GM19372 (cell line): ENCODE measurements at regions not wholly inside any gene's neighbourhood (a gene's known extent, or its start where the extent isn't known, plus 50 kb on each side); places are given as distances from the start of the nearest gene placed in this dataset.
"Not testable (repeated sequence)": the region's sequence is repeated elsewhere in the genome, so short reads cannot be mapped to it uniquely, and the experiment has no call there.

ENCODE experiments used
- ATAC-seq: cut with Tn5 transposase; IDR thresholded peaks from one replicate; pipeline ENCODE4 v1.9.1; 2021; ENCODE audit warnings: mild to moderate bottlenecking, low read depth, moderate library complexity; ENCODE audit not compliant: unreplicated experiment

- no peak for ATAC-seq
Observed at GRCh38 chr2:193867454-193867853, 1672.7 kb upstream of the TMEFF2 start.

GRCh38 chr2:193861557-193861956, 1666.8 kb upstream of the TMEFF2 start:
- no peak for ATAC-seq

- no peak for ATAC-seq
Observed at GRCh38 chr2:193847991-193848390, 1653.3 kb upstream of the TMEFF2 start.

GRCh38 chr2:193847130-193847529, 1652.4 kb upstream of the TMEFF2 start:
- ATAC-seq = no peak

- no peak for ATAC-seq
Observed at GRCh38 chr2:193845604-193846003, 1650.9 kb upstream of the TMEFF2 start.

GRCh38 chr2:193843675-193844074, 1648.9 kb upstream of the TMEFF2 start:
- ATAC-seq = no peak

- ATAC-seq = no peak
Observed at GRCh38 chr2:193841384-193842150, 1646.8 kb upstream of the TMEFF2 start.

- no peak for ATAC-seq
Observed at GRCh38 chr2:193837111-193837738, 1642.5 kb upstream of the TMEFF2 start.

GRCh38 chr2:193836424-193837006, 1641.8 kb upstream of the TMEFF2 start:
- ATAC-seq = not testable (repeated sequence)

- not testable (repeated sequence) for ATAC-seq
Observed at GRCh38 chr2:193833895-193834294, 1639.2 kb upstream of the TMEFF2 start.

GRCh38 chr2:193824474-193824873, 1629.7 kb upstream of the TMEFF2 start:
- no peak for ATAC-seq

GRCh38 chr2:193818801-193819499, 1624.2 kb upstream of the TMEFF2 start:
- ATAC-seq = no peak

- no peak for ATAC-seq
Observed at GRCh38 chr2:193816008-193816407, 1621.3 kb upstream of the TMEFF2 start.

GRCh38 chr2:193810533-193810932, 1615.8 kb upstream of the TMEFF2 start:
- ATAC-seq = no peak

GRCh38 chr2:193808877-193809276, 1614.1 kb upstream of the TMEFF2 start:
- ATAC-seq = no peak

GRCh38 chr2:193806088-193806774, 1611.5 kb upstream of the TMEFF2 start:
- ATAC-seq = no peak

GRCh38 chr2:193796847-193797246, 1602.1 kb upstream of the TMEFF2 start:
- no peak for ATAC-seq

- ATAC-seq = no peak
Observed at GRCh38 chr2:193793914-193794313, 1599.2 kb upstream of the TMEFF2 start.

GRCh38 chr2:193783681-193784080, 1588.9 kb upstream of the TMEFF2 start:
- no peak for ATAC-seq

GRCh38 chr2:193778293-193778692, 1583.6 kb upstream of the TMEFF2 start:
- ATAC-seq = no peak

GRCh38 chr2:193776988-193777387, 1582.3 kb upstream of the TMEFF2 start:
- no peak for ATAC-seq
